ENCODE measurements at regions not wholly inside any gene's neighbourhood (a gene's known extent, or its start where the extent isn't known, plus 50 kb on each side); places are given as distances from the start of the nearest gene placed in this dataset.

- Histone ChIP-seq H3K79me2 (ENCODE audit: insufficient read depth, low read depth) (no peaks in the 10 kb centered on the region), H2AFZ (ENCODE audit: low read depth) (no peak overlapping the region), H3K9ac (no peak overlapping the region), H3K27me3 (ENCODE audit: insufficient read depth, low read depth) (no peaks in the 10 kb centered on the region), H3K36me3 (ENCODE audit: insufficient read depth) (no peaks in the 10 kb centered on the region), H3K4me3 (IDR thresholded peaks at IDR 0.05; ENCODE audit: insufficient read depth, low read depth, low read length) (no peak overlapping the region), H4K20me1 (ENCODE audit: insufficient read depth) (no peaks in the 10 kb centered on the region), H3K27ac (no peak overlapping the region), H3K4me1 (ENCODE audit: low read depth, poor library complexity, severe bottlenecking) (no peaks in the 10 kb centered on the region), H3K4me2 (no peak overlapping the region)
- no peak for TF ChIP-seq CTCF (conservative IDR thresholded peaks at IDR 0.05; ENCODE audit: low read depth, low read length)
Observed at GRCh38 chr13:106176117-106176516, 359.3 kb downstream of the EFNB2 start.

GRCh38 chr13:106173891-106174610, 361.4 kb downstream of the EFNB2 start:
- no peaks in the 10 kb centered on the region for H4K20me1 ChIP-seq (ENCODE audit: insufficient read depth)
- no peak overlapping the region for H3K4me3 ChIP-seq (IDR thresholded peaks at IDR 0.05; ENCODE audit: insufficient read depth, low read depth, low read length)
- H3K4me2 ChIP-seq = no peak overlapping the region
- H3K9ac ChIP-seq = no peak overlapping the region
- H3K27me3 ChIP-seq (ENCODE audit: insufficient read depth, low read depth) = no peaks in the 10 kb centered on the region
- no peaks in the 10 kb centered on the region for H3K79me2 ChIP-seq (ENCODE audit: insufficient read depth, low read depth)
- no peaks in the 10 kb centered on the region for H3K36me3 ChIP-seq (ENCODE audit: insufficient read depth)
- H2AFZ ChIP-seq (ENCODE audit: low read depth) = no peak overlapping the region
- H3K27ac ChIP-seq = no peak overlapping the region
- no peak for TF ChIP-seq CTCF (conservative IDR thresholded peaks at IDR 0.05; ENCODE audit: low read depth, low read length)
- H3K4me1 ChIP-seq (ENCODE audit: low read depth, poor library complexity, severe bottlenecking) = no peaks in the 10 kb centered on the region

DNA sequence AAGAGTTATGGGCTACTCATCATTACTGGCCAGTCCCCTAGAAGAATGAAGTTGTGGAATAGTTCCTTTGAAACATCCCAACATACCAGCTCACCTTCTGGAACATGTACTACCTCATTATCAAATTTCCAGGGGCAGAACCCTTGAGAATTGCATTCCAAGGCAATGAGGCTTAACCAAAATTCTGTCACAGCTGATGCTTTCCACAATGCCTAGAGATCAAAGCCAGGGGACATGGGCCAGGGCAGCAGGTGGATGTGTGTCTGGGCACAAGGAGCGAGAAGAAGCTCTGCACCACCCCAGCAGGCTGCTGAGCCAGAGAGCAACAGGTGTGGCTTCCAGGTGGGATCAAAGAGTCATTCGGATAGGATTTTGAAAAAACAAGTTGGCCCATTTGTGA, 362.1 kb downstream of the EFNB2 start:
- Histone ChIP-seq H3K4me3 (IDR thresholded peaks at IDR 0.05; ENCODE audit: insufficient read depth, low read depth, low read length) (no peak overlapping the region), H3K27ac (no peak overlapping the region), H3K27me3 (ENCODE audit: insufficient read depth, low read depth) (no peaks in the 10 kb centered on the region), H3K4me2 (no peak overlapping the region), H2AFZ (ENCODE audit: low read depth) (no peak overlapping the region), H3K4me1 (ENCODE audit: low read depth, poor library complexity, severe bottlenecking) (no peaks in the 10 kb centered on the region), H4K20me1 (ENCODE audit: insufficient read depth) (no peaks in the 10 kb centered on the region), H3K36me3 (ENCODE audit: insufficient read depth) (no peaks in the 10 kb centered on the region), H3K9ac (no peak overlapping the region), H3K79me2 (ENCODE audit: insufficient read depth, low read depth) (no peaks in the 10 kb centered on the region)
- no peak for TF ChIP-seq CTCF (conservative IDR thresholded peaks at IDR 0.05; ENCODE audit: low read depth, low read length)

DNA sequence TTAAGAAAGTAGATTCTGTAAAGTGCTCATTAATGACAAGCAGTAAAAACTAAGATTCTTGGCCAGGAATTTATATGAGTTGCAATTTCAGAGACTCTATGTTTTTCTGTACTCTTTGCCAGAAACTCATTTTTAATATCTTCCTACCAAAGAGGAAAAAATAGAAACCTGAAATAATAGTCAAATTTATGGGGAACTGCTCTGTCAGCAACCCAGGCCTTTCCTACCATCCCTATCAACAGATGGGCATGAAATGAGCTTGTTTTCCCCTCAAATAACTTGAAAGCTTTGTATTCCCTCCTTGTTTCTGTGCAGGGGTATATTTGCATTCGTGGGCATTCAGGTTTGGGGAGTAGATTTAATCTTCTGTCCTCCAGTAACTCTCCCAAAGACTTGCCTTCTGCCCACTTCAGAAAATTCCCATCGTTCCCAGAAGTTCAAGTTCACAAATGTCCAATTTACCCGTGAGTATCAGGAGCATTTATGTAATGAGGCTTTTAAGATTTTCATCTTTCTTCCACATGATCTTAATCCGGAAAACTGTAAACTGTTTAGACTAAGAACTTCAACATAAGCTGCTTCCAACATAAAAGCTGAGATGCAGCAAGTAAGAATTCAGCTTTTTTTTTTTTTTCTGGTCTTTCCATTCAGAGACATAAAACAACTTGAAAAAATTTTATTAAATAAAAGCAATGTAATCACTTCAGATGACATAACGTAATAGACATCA, 363.1 kb downstream of the EFNB2 start:
- Histone ChIP-seq H3K27ac (no peak overlapping the region), H3K4me1 (ENCODE audit: low read depth, poor library complexity, severe bottlenecking) (no peaks in the 10 kb centered on the region), H3K9ac (no peak overlapping the region), H3K27me3 (ENCODE audit: insufficient read depth, low read depth) (no peaks in the 10 kb centered on the region), H3K4me2 (no peak overlapping the region), H3K4me3 (IDR thresholded peaks at IDR 0.05; ENCODE audit: insufficient read depth, low read depth, low read length) (no peak overlapping the region), H2AFZ (ENCODE audit: low read depth) (no peak overlapping the region), H4K20me1 (ENCODE audit: insufficient read depth) (no peaks in the 10 kb centered on the region), H3K79me2 (ENCODE audit: insufficient read depth, low read depth) (no peaks in the 10 kb centered on the region), H3K36me3 (ENCODE audit: insufficient read depth) (no peaks in the 10 kb centered on the region)
- no peak for TF ChIP-seq CTCF (conservative IDR thresholded peaks at IDR 0.05; ENCODE audit: low read depth, low read length)

All from KMS-11 (cell line).